ENCODE measurements at regions not wholly inside any gene's neighbourhood (a gene's known extent, or its start where the extent isn't known, plus 50 kb on each side); places are given as distances from the start of the nearest gene placed in this dataset.
A peak's percentile ranks its signal among the peaks of the same experiment; 100 is the strongest.

DNA sequence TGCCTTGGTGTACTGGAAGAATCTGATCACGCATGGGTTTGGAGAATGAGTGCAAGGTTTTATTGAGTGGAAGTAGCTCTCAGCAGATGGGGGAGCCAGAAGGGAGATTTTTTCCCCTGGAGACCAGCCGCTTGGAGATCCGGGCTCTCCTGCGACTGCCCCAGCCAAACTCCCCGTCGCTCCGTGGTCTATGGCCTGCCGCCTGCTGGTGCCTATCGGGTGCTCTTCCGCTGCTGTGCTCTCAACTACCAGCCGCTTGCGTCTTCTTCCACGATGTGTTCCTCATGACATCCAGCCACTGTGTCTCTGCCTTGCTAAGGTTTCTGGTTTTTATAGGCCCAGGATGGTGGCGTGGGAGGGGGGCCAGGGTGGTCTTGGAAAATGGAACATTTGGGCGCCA, 145.6 kb upstream of the UBASH3B start:
- no peak for DNase-seq
- intact Hi-C loops (cut with DNase I; ENCODE audit: low total_unique reads) = loop anchor here (10.0 kb wide), 2 partner anchors 405 to 985 kb away; no protein-coding TSS in a partner anchor
- Histone ChIP-seq H3K27ac (no peak overlapping the region), H3K4me1 (peaks cover 0 to 7% (median 3%) of the 10 kb centered on the region in 4 donors), H3K4me3 (no peak overlapping the region), H3K36me3 (no peaks in the 10 kb centered on the region), H3K27me3 (no peaks in the 10 kb centered on the region), H3K9me3 (no peaks in the 10 kb centered on the region)
- TF ChIP-seq, protein P1, sequence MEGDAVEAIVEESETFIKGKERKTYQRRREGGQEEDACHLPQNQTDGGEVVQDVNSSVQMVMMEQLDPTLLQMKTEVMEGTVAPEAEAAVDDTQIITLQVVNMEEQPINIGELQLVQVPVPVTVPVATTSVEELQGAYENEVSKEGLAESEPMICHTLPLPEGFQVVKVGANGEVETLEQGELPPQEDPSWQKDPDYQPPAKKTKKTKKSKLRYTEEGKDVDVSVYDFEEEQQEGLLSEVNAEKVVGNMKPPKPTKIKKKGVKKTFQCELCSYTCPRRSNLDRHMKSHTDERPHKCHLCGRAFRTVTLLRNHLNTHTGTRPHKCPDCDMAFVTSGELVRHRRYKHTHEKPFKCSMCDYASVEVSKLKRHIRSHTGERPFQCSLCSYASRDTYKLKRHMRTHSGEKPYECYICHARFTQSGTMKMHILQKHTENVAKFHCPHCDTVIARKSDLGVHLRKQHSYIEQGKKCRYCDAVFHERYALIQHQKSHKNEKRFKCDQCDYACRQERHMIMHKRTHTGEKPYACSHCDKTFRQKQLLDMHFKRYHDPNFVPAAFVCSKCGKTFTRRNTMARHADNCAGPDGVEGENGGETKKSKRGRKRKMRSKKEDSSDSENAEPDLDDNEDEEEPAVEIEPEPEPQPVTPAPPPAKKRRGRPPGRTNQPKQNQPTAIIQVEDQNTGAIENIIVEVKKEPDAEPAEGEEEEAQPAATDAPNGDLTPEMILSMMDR (IDR thresholded peaks at IDR 0.05) = no peak

DNA sequence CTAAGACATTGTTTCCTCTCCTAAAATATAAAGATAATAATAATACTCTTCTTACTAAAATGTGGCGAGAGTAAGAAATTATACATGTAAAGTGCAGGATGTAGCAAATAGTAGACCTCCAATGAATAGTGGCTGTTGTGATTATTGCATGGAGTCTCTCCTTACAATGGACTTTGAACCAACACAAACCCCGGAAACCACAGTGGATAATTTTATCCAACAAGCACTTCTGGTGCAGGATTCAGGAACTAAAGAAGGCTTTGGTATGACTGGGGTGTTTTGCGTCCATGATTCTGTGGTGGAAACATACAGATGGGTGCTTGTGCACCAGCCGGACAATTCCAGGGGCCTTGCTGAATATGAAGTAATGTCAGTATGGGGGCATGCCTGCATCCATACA, 146.4 kb upstream of the UBASH3B start:
- no peak overlapping the region for H3K4me3 ChIP-seq
- H3K27me3 ChIP-seq = no peaks in the 10 kb centered on the region
- TF ChIP-seq, protein P1 (IDR thresholded peaks at IDR 0.05) = no peak
- no peak for DNase-seq
- no peak overlapping the region for H3K27ac ChIP-seq
- no peaks in the 10 kb centered on the region for H3K36me3 ChIP-seq
- intact Hi-C loops (cut with DNase I; ENCODE audit: low total_unique reads) = loop anchor here (10.0 kb wide), 2 partner anchors 404 to 984 kb away; no protein-coding TSS in a partner anchor
- H3K4me1 ChIP-seq = peaks cover 0 to 7% (median 3%) of the 10 kb centered on the region in 4 donors
- H3K9me3 ChIP-seq = no peaks in the 10 kb centered on the region

DNA sequence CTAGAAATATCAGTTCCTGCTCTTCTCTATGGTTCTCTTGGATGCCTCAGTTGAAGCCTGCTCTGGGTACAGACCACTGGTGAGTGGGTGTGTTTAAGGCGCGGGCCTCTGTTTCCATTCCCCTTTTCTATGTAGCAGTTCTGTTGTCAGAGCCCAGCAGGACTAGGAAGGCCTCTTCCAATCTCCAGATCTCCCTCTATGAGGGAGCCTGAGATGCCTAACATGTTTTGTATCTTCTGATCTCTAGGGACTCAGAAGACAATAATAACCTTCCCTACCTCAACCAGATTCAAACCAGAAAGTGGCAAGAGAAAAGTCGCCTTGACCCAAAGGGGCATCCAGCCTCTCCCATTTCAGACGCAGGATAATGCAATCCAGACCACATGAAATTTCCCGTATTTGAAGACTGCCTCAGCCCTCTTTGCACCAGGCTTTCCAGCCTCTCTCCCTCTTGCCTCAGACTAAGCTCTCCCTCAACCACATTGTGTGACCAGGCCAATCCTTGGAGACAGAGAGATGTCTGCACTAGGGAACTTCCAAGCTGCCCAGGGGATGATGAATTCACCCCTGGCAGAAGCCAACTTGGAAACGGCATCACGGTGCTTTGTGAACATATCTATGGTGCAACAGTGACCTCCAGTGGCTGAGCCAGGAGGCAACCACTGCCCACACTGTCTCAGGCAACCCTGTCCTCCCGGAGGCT, 150.1 kb upstream of the UBASH3B start:
- Histone ChIP-seq H3K27me3 (no peaks in the 10 kb centered on the region), H3K9me3 (no peaks in the 10 kb centered on the region), H3K4me3 (no peak overlapping the region), H3K4me1 (peaks cover 0 to 7% (median 3%) of the 10 kb centered on the region in 4 donors), H3K36me3 (no peaks in the 10 kb centered on the region), H3K27ac (peak overlapping the region; percentile 13 to 55)
- intact Hi-C loops (cut with DNase I; ENCODE audit: low total_unique reads) = loop anchor here (2.0 to 10.0 kb wide), 3 partner anchors 401 to 981 kb away; no protein-coding TSS in a partner anchor
- DNase-seq = peak; percentile 90 to 92
- TF ChIP-seq, protein P1 (IDR thresholded peaks at IDR 0.05) = peak; percentile 75 to 92

DNA sequence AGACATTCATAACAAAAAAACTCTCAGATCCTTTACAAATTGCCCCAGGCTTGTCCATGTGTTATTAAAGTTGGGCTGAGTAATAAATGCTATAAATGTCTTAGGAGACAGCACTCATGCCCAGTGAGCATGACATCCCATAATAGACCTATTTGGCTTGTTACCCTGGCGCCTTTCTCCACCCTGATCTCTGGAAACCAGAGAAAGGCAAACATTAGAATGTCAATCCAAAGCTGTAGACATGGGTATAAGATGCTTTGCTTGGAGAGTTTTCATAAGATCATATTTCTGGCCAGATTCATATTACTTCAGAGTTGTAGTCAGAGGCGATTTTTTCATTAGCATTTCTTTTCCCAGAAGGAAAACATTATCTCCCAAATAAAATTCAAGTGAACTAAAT, 161.3 kb upstream of the UBASH3B start:
- no peaks in the 10 kb centered on the region for H3K27me3 ChIP-seq
- H3K36me3 ChIP-seq = no peaks in the 10 kb centered on the region
- TF ChIP-seq, protein P1 (IDR thresholded peaks at IDR 0.05) = no peak
- no peak overlapping the region for H3K4me3 ChIP-seq
- no peaks in the 10 kb centered on the region for H3K9me3 ChIP-seq
- intact Hi-C loops (cut with DNase I; ENCODE audit: low total_unique reads) = no loop called here
- peaks cover 0 to 24% (median 4%) of the 10 kb centered on the region in 4 donors for H3K4me1 ChIP-seq
- H3K27ac ChIP-seq = peak overlapping the region; percentile 61 to 68
- peak; percentile 47 to 78 for DNase-seq

DNA sequence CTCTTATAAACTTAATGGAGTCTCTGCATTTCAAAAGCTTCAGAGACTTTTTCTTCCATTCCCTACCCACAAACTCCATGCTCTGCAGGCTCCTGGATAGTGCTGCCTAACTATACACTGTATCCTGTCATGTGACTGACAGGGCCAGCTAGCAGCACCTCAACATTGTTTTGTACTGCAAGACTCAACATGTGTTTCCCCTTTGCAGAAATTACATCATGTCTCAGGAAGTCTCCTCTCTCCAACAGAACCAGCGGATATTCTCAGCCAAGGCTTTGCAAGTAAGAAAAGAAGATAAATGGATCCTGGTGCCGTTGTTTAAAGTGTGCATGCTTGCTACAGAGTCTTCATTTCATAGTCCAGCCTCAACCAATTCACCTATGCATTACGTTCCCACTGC, 164.0 kb upstream of the UBASH3B start:
- intact Hi-C loops (cut with DNase I; ENCODE audit: low total_unique reads) = no loop called here

More for the DNA sequence above, 164.0 kb upstream of the UBASH3B start:
- DNase-seq = no peak
- H3K36me3 ChIP-seq = no peaks in the 10 kb centered on the region
- H3K27ac ChIP-seq = no peak overlapping the region
- H3K9me3 ChIP-seq = no peaks in the 10 kb centered on the region
- no peak overlapping the region for H3K4me3 ChIP-seq
- TF ChIP-seq, protein P1 (IDR thresholded peaks at IDR 0.05) = no peak
- no peaks in the 10 kb centered on the region for H3K27me3 ChIP-seq
- H3K4me1 ChIP-seq = peaks cover 0 to 24% (median 4%) of the 10 kb centered on the region in 4 donors

Data from tibial artery (tissue), 4 donors.